NCI-H748 treated with DMSO at 0.1 percent for 48 hours (cell line): ENCODE measurements at regions not wholly inside any gene's neighbourhood (a gene's known extent, or its start where the extent isn't known, plus 50 kb on each side); places are given as distances from the start of the nearest gene placed in this dataset.
"Not testable (repeated sequence)": the region's sequence is repeated elsewhere in the genome, so short reads cannot be mapped to it uniquely, and the experiment has no call there.

ENCODE experiments used
- DNase-seq: peaks from one replicate; lab custom pipeline; 2025; lab: John Stamatoyannopoulos, UW

GRCh38 chr4:1561286-1561990 is 122.7 kb downstream of the FAM53A start:
- DNase-seq = no peak

- no peak for DNase-seq
Observed at GRCh38 chr4:1559896-1560650, 124.0 kb downstream of the FAM53A start.

- DNase-seq = no peak
Observed at GRCh38 chr4:1558205-1558604, 125.9 kb downstream of the FAM53A start.

GRCh38 chr4:1557221-1557597 is 126.9 kb downstream of the FAM53A start:
- no peak for DNase-seq

- DNase-seq = no peak
Observed at GRCh38 chr4:1556541-1557220, 127.4 kb downstream of the FAM53A start.

- no peak for DNase-seq
Observed at GRCh38 chr4:1554876-1555265, 129.2 kb downstream of the FAM53A start.

- no peak for DNase-seq
Observed at GRCh38 chr4:1554246-1554875, 129.8 kb downstream of the FAM53A start.

GRCh38 chr4:1553365-1553764 is 130.7 kb downstream of the FAM53A start:
- no peak for DNase-seq

- DNase-seq = no peak
Observed at GRCh38 chr4:1552451-1552850, 131.7 kb downstream of the FAM53A start.

GRCh38 chr4:1551211-1551610 is 132.9 kb downstream of the FAM53A start:
- DNase-seq = no peak

GRCh38 chr4:1550122-1551070 is 133.7 kb downstream of the FAM53A start:
- DNase-seq = no peak

GRCh38 chr4:1549638-1550035 is 134.5 kb downstream of the FAM53A start:
- no peak for DNase-seq

GRCh38 chr4:1548827-1549637 is 135.1 kb downstream of the FAM53A start:
- not testable (repeated sequence) for DNase-seq

GRCh38 chr4:1547856-1548826 is 136.0 kb downstream of the FAM53A start:
- DNase-seq = no peak

- no peak for DNase-seq
Observed at GRCh38 chr4:1547131-1547855, 136.8 kb downstream of the FAM53A start.

GRCh38 chr4:1544861-1545281 is 138.6 kb upstream of the NKX1-1 start:
- DNase-seq = no peak

- DNase-seq = not testable (repeated sequence)
Observed at GRCh38 chr4:1544435-1544834, 138.2 kb upstream of the NKX1-1 start.

- no peak for DNase-seq
Observed at GRCh38 chr4:1543976-1544375, 137.7 kb upstream of the NKX1-1 start.

- no peak for DNase-seq
Observed at GRCh38 chr4:1543561-1543960, 137.3 kb upstream of the NKX1-1 start.
